ENCODE measurements at regions not wholly inside any gene's neighbourhood (a gene's known extent, or its start where the extent isn't known, plus 50 kb on each side); places are given as distances from the start of the nearest gene placed in this dataset.

DNA sequence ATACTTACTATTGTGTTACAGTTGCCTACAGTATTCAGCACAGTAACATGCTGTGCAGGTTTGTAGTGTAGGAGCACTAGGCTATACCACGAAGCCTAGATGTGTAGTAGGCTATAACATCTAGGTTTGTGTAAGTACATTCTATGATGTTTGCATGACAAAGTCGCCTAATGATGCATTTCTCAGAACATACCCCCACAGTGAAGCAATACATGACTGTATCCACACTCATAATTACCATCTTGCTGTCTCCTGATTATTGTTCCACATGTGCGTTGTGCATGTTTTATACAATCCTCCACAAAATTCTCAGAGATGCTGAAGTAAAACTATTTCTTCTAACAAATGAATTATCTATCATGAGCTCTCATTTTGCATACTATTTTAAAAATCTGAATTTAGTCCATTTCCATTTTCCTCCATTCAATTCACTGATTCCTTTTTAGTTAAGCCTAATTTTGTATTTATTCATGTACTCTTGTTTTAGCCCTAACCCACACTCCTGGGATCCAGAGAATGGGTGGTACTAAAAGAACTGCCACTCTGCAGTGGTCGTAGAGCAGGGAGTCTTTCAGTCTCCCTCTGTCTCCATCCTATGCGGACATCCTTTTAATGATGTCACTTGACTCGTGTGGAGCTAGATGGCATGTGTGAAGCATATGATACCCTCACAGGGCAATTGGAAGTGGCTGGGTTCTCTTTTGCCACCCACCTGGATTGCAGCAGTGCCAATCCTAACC, 67.6 kb upstream of the CAV2 start:
- Histone ChIP-seq H3K36me3 (ENCODE audit: control insufficient read depth in 1 of 2, insufficient read depth in 2 of 2, low read length in 2 of 2) (peaks cover 0 to 4% of the 10 kb centered on the region in 2 experiments; a peak in 1 of 4 replicates), H3K9ac (ENCODE audit: low read length) (0 out of 2 replicates have a peak overlapping the region, but pooled peaks have one; percentile 15), H3K9me3 (ENCODE audit: control insufficient read depth in 1 of 2, insufficient read depth in 1 of 2, low read depth in 1 of 2, low read length in 2 of 2) (no peaks in the 10 kb centered on the region), H3K9me2 (ENCODE audit: insufficient read depth) (no peaks in the 10 kb centered on the region), H3K4me3 (replicated peaks in 1 of 2; ENCODE audit: low read depth in 1 of 2, low read length in 2 of 2) (no peak overlapping the region), H3K79me2 (ENCODE audit: insufficient read depth, low read length) (peaks cover 6% of the 10 kb centered on the region; the same call in 1 of the 2 replicates), H3K4me1 (ENCODE audit: control insufficient read depth in 1 of 2, insufficient read depth in 2 of 2, low read length in 2 of 2) (peaks cover 63 to 83% of the 10 kb centered on the region in 2 experiments), H3K4me2 (ENCODE audit: low read length) (peak overlapping the region; percentile 65), H3K27me3 (ENCODE audit: insufficient read depth, low read length) (no peaks in the 10 kb centered on the region), H4K20me1 (ENCODE audit: insufficient read depth) (no peaks in the 10 kb centered on the region), H2AFZ (ENCODE audit: low read depth, low read length, poor library complexity, severe bottlenecking) (no peak overlapping the region), H3K27ac (ENCODE audit: low read depth, low read length) (peak overlapping the region; percentile 96)
- RAD21 ChIA-PET (ENCODE audit: low non-redundant PET in 1 of 2, low total read pairs in 2 of 2, uncharacterized antibody in 2 of 2, unreplicated experiment in 2 of 2), result interaction anchor here in 1 of 2 experiments (0.6 kb wide), 1 partner anchor 115 kb away, joined by 3 read pairs; no protein-coding TSS in a partner anchor
- ATAC-seq (no peak), DNase-seq (ENCODE audit: low read depth, low spot score) (no peak)
- BruUV-seq (replicated peaks), result no TSS peak
- POLR2A ChIA-PET, result interaction anchor here (1.1 to 1.4 kb wide), 2 partner anchors 10 to 11 kb away, joined by 6 to 8 read pairs; no protein-coding TSS in a partner anchor
- TF ChIP-seq SRF (IDR thresholded peaks at IDR 0.05; ENCODE audit: low read depth) (no peak), ZNF274 (IDR thresholded peaks at IDR 0.05; ENCODE audit: low read depth, low read length) (no peak), EZH2 (IDR thresholded peaks at IDR 0.05) (no peak), EGR1 (IDR thresholded peaks at IDR 0.05; ENCODE audit: low read depth) (no peak), ELF1 (IDR thresholded peaks at IDR 0.05; ENCODE audit: borderline replicate concordance, low read depth) (no peak), FOSL1 (IDR thresholded peaks at IDR 0.05; ENCODE audit: low read depth) (no peak), YY1 (IDR thresholded peaks at IDR 0.05; ENCODE audit: extremely low read depth, insufficient replicate concordance, low read depth, low read length) (no peak), CEBPB (IDR thresholded peaks at IDR 0.05; ENCODE audit: low read depth) (no peak), POLR2AphosphoS5 (IDR thresholded peaks at IDR 0.05; ENCODE audit: low read depth, low read length) (no peak), RAD21 (IDR thresholded peaks at IDR 0.05; ENCODE audit: low read depth) (no peak), POLR2A (IDR thresholded peaks at IDR 0.05; ENCODE audit: borderline replicate concordance, extremely low read depth, insufficient read depth, insufficient read length) (no peak), JUND (IDR thresholded peaks at IDR 0.05) (no peak)
- TF ChIP-seq, protein P1, sequence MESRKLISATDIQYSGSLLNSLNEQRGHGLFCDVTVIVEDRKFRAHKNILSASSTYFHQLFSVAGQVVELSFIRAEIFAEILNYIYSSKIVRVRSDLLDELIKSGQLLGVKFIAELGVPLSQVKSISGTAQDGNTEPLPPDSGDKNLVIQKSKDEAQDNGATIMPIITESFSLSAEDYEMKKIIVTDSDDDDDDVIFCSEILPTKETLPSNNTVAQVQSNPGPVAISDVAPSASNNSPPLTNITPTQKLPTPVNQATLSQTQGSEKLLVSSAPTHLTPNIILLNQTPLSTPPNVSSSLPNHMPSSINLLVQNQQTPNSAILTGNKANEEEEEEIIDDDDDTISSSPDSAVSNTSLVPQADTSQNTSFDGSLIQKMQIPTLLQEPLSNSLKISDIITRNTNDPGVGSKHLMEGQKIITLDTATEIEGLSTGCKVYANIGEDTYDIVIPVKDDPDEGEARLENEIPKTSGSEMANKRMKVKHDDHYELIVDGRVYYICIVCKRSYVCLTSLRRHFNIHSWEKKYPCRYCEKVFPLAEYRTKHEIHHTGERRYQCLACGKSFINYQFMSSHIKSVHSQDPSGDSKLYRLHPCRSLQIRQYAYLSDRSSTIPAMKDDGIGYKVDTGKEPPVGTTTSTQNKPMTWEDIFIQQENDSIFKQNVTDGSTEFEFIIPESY (IDR thresholded peaks at IDR 0.05; ENCODE audit: extremely low read depth, insufficient replicate concordance, low read length), result no peak
- TF ChIP-seq, protein P2, sequence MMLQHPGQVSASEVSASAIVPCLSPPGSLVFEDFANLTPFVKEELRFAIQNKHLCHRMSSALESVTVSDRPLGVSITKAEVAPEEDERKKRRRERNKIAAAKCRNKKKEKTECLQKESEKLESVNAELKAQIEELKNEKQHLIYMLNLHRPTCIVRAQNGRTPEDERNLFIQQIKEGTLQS (IDR thresholded peaks at IDR 0.05), result no peak
- TF ChIP-seq, protein P3, sequence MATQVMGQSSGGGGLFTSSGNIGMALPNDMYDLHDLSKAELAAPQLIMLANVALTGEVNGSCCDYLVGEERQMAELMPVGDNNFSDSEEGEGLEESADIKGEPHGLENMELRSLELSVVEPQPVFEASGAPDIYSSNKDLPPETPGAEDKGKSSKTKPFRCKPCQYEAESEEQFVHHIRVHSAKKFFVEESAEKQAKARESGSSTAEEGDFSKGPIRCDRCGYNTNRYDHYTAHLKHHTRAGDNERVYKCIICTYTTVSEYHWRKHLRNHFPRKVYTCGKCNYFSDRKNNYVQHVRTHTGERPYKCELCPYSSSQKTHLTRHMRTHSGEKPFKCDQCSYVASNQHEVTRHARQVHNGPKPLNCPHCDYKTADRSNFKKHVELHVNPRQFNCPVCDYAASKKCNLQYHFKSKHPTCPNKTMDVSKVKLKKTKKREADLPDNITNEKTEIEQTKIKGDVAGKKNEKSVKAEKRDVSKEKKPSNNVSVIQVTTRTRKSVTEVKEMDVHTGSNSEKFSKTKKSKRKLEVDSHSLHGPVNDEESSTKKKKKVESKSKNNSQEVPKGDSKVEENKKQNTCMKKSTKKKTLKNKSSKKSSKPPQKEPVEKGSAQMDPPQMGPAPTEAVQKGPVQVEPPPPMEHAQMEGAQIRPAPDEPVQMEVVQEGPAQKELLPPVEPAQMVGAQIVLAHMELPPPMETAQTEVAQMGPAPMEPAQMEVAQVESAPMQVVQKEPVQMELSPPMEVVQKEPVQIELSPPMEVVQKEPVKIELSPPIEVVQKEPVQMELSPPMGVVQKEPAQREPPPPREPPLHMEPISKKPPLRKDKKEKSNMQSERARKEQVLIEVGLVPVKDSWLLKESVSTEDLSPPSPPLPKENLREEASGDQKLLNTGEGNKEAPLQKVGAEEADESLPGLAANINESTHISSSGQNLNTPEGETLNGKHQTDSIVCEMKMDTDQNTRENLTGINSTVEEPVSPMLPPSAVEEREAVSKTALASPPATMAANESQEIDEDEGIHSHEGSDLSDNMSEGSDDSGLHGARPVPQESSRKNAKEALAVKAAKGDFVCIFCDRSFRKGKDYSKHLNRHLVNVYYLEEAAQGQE (IDR thresholded peaks at IDR 0.05; ENCODE audit: low read depth), result no peak
- TF ChIP-seq, protein P4, sequence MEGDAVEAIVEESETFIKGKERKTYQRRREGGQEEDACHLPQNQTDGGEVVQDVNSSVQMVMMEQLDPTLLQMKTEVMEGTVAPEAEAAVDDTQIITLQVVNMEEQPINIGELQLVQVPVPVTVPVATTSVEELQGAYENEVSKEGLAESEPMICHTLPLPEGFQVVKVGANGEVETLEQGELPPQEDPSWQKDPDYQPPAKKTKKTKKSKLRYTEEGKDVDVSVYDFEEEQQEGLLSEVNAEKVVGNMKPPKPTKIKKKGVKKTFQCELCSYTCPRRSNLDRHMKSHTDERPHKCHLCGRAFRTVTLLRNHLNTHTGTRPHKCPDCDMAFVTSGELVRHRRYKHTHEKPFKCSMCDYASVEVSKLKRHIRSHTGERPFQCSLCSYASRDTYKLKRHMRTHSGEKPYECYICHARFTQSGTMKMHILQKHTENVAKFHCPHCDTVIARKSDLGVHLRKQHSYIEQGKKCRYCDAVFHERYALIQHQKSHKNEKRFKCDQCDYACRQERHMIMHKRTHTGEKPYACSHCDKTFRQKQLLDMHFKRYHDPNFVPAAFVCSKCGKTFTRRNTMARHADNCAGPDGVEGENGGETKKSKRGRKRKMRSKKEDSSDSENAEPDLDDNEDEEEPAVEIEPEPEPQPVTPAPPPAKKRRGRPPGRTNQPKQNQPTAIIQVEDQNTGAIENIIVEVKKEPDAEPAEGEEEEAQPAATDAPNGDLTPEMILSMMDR (IDR thresholded peaks at IDR 0.05 in 2 of 3, conservative IDR thresholded peaks at IDR 0.05 in 1 of 3; ENCODE audit: borderline replicate concordance in 1 of 3, insufficient read depth in 1 of 3, low read depth in 2 of 3, low read length in 2 of 3), result no peak
- intact Hi-C loops (cut with micrococcal nuclease), result loop anchor here (5.0 kb wide), 1 partner anchor 170 kb away; no protein-coding TSS in a partner anchor
- CTCF ChIA-PET, result interaction anchor here (1.7 kb wide), 1 partner anchor 157 kb away, joined by 4 read pairs; no protein-coding TSS in a partner anchor

All from HCT116 (cell line).